K562 (cell line): ENCODE measurements at regions not wholly inside any gene's neighbourhood (a gene's known extent, or its start where the extent isn't known, plus 50 kb on each side); places are given as distances from the start of the nearest gene placed in this dataset.

Experiments used
- ATAC-seq: fragments of 200-7000 bp; cut with Tn5 transposase; 3 replicates; pipeline ENCODE4 v1.9.1; 2020; ENCODE audit warnings: moderate library complexity
- BruUV-seq: library from RNA; stranded (reverse); fragments of 400-500 nt; replicated peaks from 2 replicates; lab custom pipeline; 2021; lab: Mats Ljungman, UMichigan
- CTCF ChIA-PET: fragments of 300-600 bp; formaldehyde crosslinking; extraction: SDS; loops from one replicate; lab custom pipeline; 2021; ENCODE audit warnings: low intra/inter-chr PET ratio; lab: Yijun Ruan, JAX
- POLR2A ChIA-PET: fragments of 300-600, 350-650 bp; sonication (Branson Sonifier 250); formaldehyde crosslinking; extraction: SDS; loops from one replicate; lab custom pipeline; 2021; ENCODE audit warnings: antibody characterized with exemption, inconsistent platforms; lab: Yijun Ruan, JAX
- DNase-seq, 4 experiments: peaks; one replicate each; pipeline versions ENCODE4 v3.0.0 to v3.0.0-alpha.2; 2011 to 2018; ENCODE audit warnings: low spot score in 3 of 4, mixed read lengths in 3 of 4; ENCODE audit errors: extremely low read depth in 1 of 4
- FAIRE-seq: peaks from 2 replicates; lab custom pipeline; 2011; peaks lifted over from hg19 to GRCh38; lab: Jason Lieb, UNC
- H2AFZ ChIP-seq: 2 replicates; pipeline ENCODE4 v1.6.0; 2011; ENCODE audit warnings: low read depth, low read length, control low read depth, inconsistent platforms
- H3K27ac ChIP-seq: fragments of 200-600 bp; 3 replicates; pipeline ENCODE4 v1.8.0; 2011; ENCODE audit warnings: low read depth, mild to moderate bottlenecking, control low read depth, inconsistent platforms, low read length, moderate library complexity, mixed read lengths; ENCODE audit errors: extremely low read depth
- H3K27me3 ChIP-seq, 2 experiments: fragments of 300-600 bp in 1 of 2; 2 replicates in 1 of 2; 3 replicates in 1 of 2; pipeline versions ENCODE4 v1.6.0 to v1.8.0; 2011; ENCODE audit warnings: inconsistent platforms in 2 of 2, low read length in 2 of 2, mild to moderate bottlenecking in 1 of 2, mixed read lengths in 1 of 2, moderate library complexity in 1 of 2; ENCODE audit not compliant: control insufficient read depth in 2 of 2, insufficient read depth in 2 of 2
- H3K36me3 ChIP-seq: fragments of 300-600 bp; 3 replicates; pipeline ENCODE4 v1.8.0; 2011; ENCODE audit warnings: mild to moderate bottlenecking, low read length, inconsistent platforms; ENCODE audit not compliant: control insufficient read depth, insufficient read depth
- H3K4me1 ChIP-seq, 2 experiments: fragments of 200-600 bp in 1 of 2; replicated peaks in 1 of 2; 2 replicates in 1 of 2; 3 replicates in 1 of 2; pipeline versions ENCODE4 v1.5.1 to v1.8.0; 2011; ENCODE audit warnings: inconsistent platforms in 2 of 2, low read length in 2 of 2, mild to moderate bottlenecking in 1 of 2, mixed read lengths in 1 of 2, moderate library complexity in 1 of 2; ENCODE audit not compliant: control insufficient read depth in 2 of 2, insufficient read depth in 2 of 2
- H3K4me2 ChIP-seq: 2 replicates; pipeline ENCODE4 v1.6.1; 2011; ENCODE audit warnings: low read length, control low read depth, inconsistent platforms, mixed read lengths; ENCODE audit not compliant: insufficient read depth
- H3K4me3 ChIP-seq: fragments of 200-600 bp; sonication (generic), shearing (Covaris generic); 2 replicates; pipeline ENCODE4 v1.5.1; 2016; ENCODE audit warnings: control low read depth, inconsistent platforms
- H3K79me2 ChIP-seq: fragments of 200-600 bp; 3 replicates; pipeline ENCODE4 v1.8.0; 2011; ENCODE audit warnings: low read length, inconsistent platforms; ENCODE audit not compliant: control insufficient read depth, insufficient read depth
- H3K9ac ChIP-seq, 2 experiments: 2 replicates each; pipeline versions ENCODE4 v1.6.0 to v1.6.1; 2011; ENCODE audit warnings: low read depth in 2 of 2, low read length in 2 of 2, control low read depth in 1 of 2, inconsistent platforms in 1 of 2, mild to moderate bottlenecking in 1 of 2, mixed read lengths in 1 of 2; ENCODE audit not compliant: insufficient read depth in 1 of 2
- H3K9me1 ChIP-seq: one replicate; pipeline ENCODE4 v1.6.0; 2011; ENCODE audit warnings: inconsistent platforms, mild to moderate bottlenecking, low read length, moderate library complexity; ENCODE audit not compliant: control insufficient read depth, insufficient read depth
- H3K9me3 ChIP-seq: replicated peaks from 2 replicates; pipeline ENCODE4 v1.5.1; 2011; ENCODE audit warnings: low read depth, low read length, inconsistent platforms; ENCODE audit not compliant: control insufficient read depth, insufficient read depth
- H4K20me1 ChIP-seq: replicated peaks from 2 replicates; pipeline ENCODE4 v1.6.1; 2011; ENCODE audit warnings: low read length, inconsistent platforms, mixed read lengths; ENCODE audit not compliant: control insufficient read depth, insufficient read depth
- BRD4 ChIP-seq: fragments of 200-600 bp; sonication (generic); IDR thresholded peaks from 2 replicates; pipeline ENCODE4 v1.6.1; 2017; ENCODE audit warnings: inconsistent platforms
- CTBP1 ChIP-seq: fragments of 450-650 bp; IDR thresholded peaks from 2 replicates; pipeline ENCODE4 v1.6.1; 2016; ENCODE audit warnings: borderline replicate concordance
- HMGN3 ChIP-seq: IDR thresholded peaks from 2 replicates; pipeline ENCODE4 v1.6.1; 2011; ENCODE audit warnings: borderline replicate concordance, low read depth, mild to moderate bottlenecking, mixed read lengths, low read length; ENCODE audit not compliant: insufficient read length; ENCODE audit errors: extremely low read depth
- JUN ChIP-seq, 2 experiments: sonication (generic) in 1 of 2; formaldehyde crosslinking in 1 of 2; IDR thresholded peaks; 2 replicates each; pipeline versions ENCODE4 v1.6.1 to v1.8.0; 2012 to 2022; ENCODE audit warnings: borderline replicate concordance in 2 of 2, mild to moderate bottlenecking in 2 of 2, improper control_type of control experiment in 1 of 2, low read depth in 1 of 2, low read length in 1 of 2, missing genetic modification reagents in 1 of 2
- NBN ChIP-seq: fragments of 450-650 bp; IDR thresholded peaks from 2 replicates; pipeline ENCODE4 v1.6.1; 2016; ENCODE audit warnings: low read depth, mild to moderate bottlenecking
- PTBP1 ChIP-seq: fragments of 200-400 bp; formaldehyde crosslinking; IDR thresholded peaks from 2 replicates; pipeline ENCODE4 v1.6.1; 2017; ENCODE audit warnings: low read depth, low read length
- RBFOX2 ChIP-seq: fragments of 200-400 bp; formaldehyde crosslinking; IDR thresholded peaks from 2 replicates; pipeline ENCODE4 v1.6.1; 2017; ENCODE audit warnings: low read depth, mild to moderate bottlenecking, low read length, moderate library complexity
- TRIM25 ChIP-seq: fragments of 450-650 bp; IDR thresholded peaks from 2 replicates; pipeline ENCODE4 v1.7.0; 2016; ENCODE audit warnings: borderline replicate concordance
- ZBTB40 ChIP-seq, 2 experiments: fragments of 450-650 bp in 1 of 2; sonication (generic) in 1 of 2; formaldehyde crosslinking in 1 of 2; IDR thresholded peaks; 2 replicates each; pipeline versions ENCODE4 v1.7.1 to v1.9.0; 2016 to 2022; ENCODE audit warnings: inconsistent platforms in 1 of 2, mild to moderate bottlenecking in 1 of 2, missing genetic modification reagents in 1 of 2
- WGBS: fragments of 100-300 bp; shearing (Covaris generic); methylation state at CpG from one replicate; pipeline ENCODE4 v1.1.6; 2016; ENCODE audit warnings: low coverage, mixed read lengths; ENCODE audit not compliant: insufficient coverage; ENCODE audit errors: missing lambda C conversion rate; 5-methylcytosine and 5-hydroxymethylcytosine counted together
- in situ Hi-C: fragments of 300-500 bp; cut with MboI; formaldehyde crosslinking; loops from 4 replicates; pipeline ENCODE4 v1.15.0; 2018; ENCODE audit warnings: inconsistent platforms, mixed read lengths
- intact Hi-C: fragments of 100-400 bp; cut with micrococcal nuclease; formaldehyde crosslinking; loops from 2 replicates; pipeline ENCODE4 v1.14.2; 2022

- H3K27me3 ChIP-seq: peaks cover 21 to 44% of the 10 kb centered on the region in 2 experiments
- TF ChIP-seq HMGN3: no peak
- TF ChIP-seq NBN: no peak
- TF ChIP-seq ZBTB40 (IDR thresholded peaks at IDR 0.05): no peak
- no peak for TF ChIP-seq ZBTB40 (CRISPR knock-in tag; IDR thresholded peaks at IDR 0.05)
- TF ChIP-seq TRIM25: no peak
- no peak for TF ChIP-seq CTBP1
- TF ChIP-seq BRD4: no peak
- no peak for TF ChIP-seq RBFOX2
- no peak for TF ChIP-seq PTBP1
- TF ChIP-seq JUN (IDR thresholded peaks at IDR 0.05; ENCODE audit: borderline replicate concordance, low read depth, low read length): no peak
- no peak for TF ChIP-seq JUN (CRISPR knock-in tag; IDR thresholded peaks at IDR 0.05; ENCODE audit: borderline replicate concordance)
Measured at GRCh38 chr2:545711-546650, 131.2 kb downstream of the TMEM18 start.

More at GRCh38 chr2:545711-546650, 131.2 kb downstream of the TMEM18 start:
- Histone ChIP-seq H2AFZ (no peak overlapping the region), H3K27ac (no peak overlapping the region), H4K20me1 (no peaks in the 10 kb centered on the region), H3K4me2 (no peak overlapping the region), H3K9me1 (no peaks in the 10 kb centered on the region), H3K79me2 (no peaks in the 10 kb centered on the region), H3K36me3 (no peaks in the 10 kb centered on the region), H3K4me3 (no peak overlapping the region), H3K4me1 (no peaks in the 10 kb centered on the region), H3K9me3 (no peaks in the 10 kb centered on the region), H3K9ac (no peak overlapping the region)
- intact Hi-C loops: no loop called here
- DNase-seq (no peak), FAIRE-seq (no peak), ATAC-seq (no peak)
- no TSS peak for BruUV-seq
- 1% methylated on average over 20 of the region's 24 CpGs for WGBS
- CTCF ChIA-PET: no interaction called here
- in situ Hi-C loops: no loop called here
- POLR2A ChIA-PET: interaction anchor here (0.7 to 1.3 kb wide), 3 partner anchors 11 to 265 kb away, joined by 3 to 5 read pairs (median 4); no protein-coding TSS in a partner anchor
